Panc1 (cell line): ENCODE measurements at regions not wholly inside any gene's neighbourhood (a gene's known extent, or its start where the extent isn't known, plus 50 kb on each side); places are given as distances from the start of the nearest gene placed in this dataset.

Experiments
- ATAC-seq: fragments of 200-7000 bp; cut with Tn5 transposase; 2 replicates; pipeline ENCODE4 v1.9.1; 2020; ENCODE audit warnings: mild to moderate bottlenecking, moderate library complexity
- BruUV-seq: library from RNA; stranded (reverse); fragments of 400-500 nt; replicated peaks from 2 replicates; lab custom pipeline; 2021; lab: Mats Ljungman, UMichigan
- CTCF ChIA-PET: fragments of 300-600 bp; sonication (Branson Sonifier 250); formaldehyde crosslinking; loops from one replicate; lab custom pipeline; 2022; ENCODE audit warnings: antibody characterized with exemption; lab: Charles Lee
- POLR2A ChIA-PET: fragments of 300-600 bp; sonication (Branson Sonifier 250); formaldehyde crosslinking; loops from one replicate; lab custom pipeline; 2022; ENCODE audit warnings: antibody characterized with exemption; lab: Charles Lee
- DNase-seq: peaks from one replicate; pipeline ENCODE4 v3.0.0-alpha.2; 2010; ENCODE audit warnings: low read depth, low spot score
- H3K27ac ChIP-seq: 2 replicates; pipeline ENCODE4 v1.5.1; 2011; ENCODE audit warnings: mild to moderate bottlenecking, low read length, inconsistent platforms
- H3K27me3 ChIP-seq: fragments of 200-500 bp; sonication (Bioruptor generic); 2 replicates; pipeline ENCODE4 v1.6.0; 2014; ENCODE audit warnings: low read length, inconsistent platforms; ENCODE audit not compliant: control insufficient read depth, insufficient read depth
- H3K36me3 ChIP-seq: fragments of 200-500 bp; sonication (Bioruptor generic); 2 replicates; pipeline ENCODE4 v1.5.1; 2014; ENCODE audit warnings: inconsistent platforms, mild to moderate bottlenecking, low read length, moderate library complexity; ENCODE audit not compliant: control insufficient read depth, insufficient read depth
- H3K4me1 ChIP-seq: 2 replicates; pipeline ENCODE4 v1.5.1; 2011; ENCODE audit warnings: inconsistent platforms, mild to moderate bottlenecking, low read length, moderate library complexity; ENCODE audit not compliant: control insufficient read depth, insufficient read depth
- H3K4me3 ChIP-seq, 2 experiments: 2 replicates each; pipeline ENCODE4 v1.5.1; 2011 to 2012; ENCODE audit warnings: low read depth in 2 of 2, low read length in 2 of 2, mild to moderate bottlenecking in 2 of 2, inconsistent platforms in 1 of 2, moderate library complexity in 1 of 2
- H3K9me3 ChIP-seq: fragments of 200-500 bp; sonication (Bioruptor generic); 2 replicates; pipeline ENCODE4 v1.5.1; 2014; ENCODE audit warnings: low read depth, mild to moderate bottlenecking, inconsistent platforms, low read length, moderate library complexity; ENCODE audit not compliant: control insufficient read depth, insufficient read depth
- CTCF ChIP-seq: fragments of 450-650 bp; IDR thresholded peaks from 2 replicates; pipeline ENCODE4 v1.5.1; 2017; ENCODE audit warnings: mild to moderate bottlenecking
- POLR2AphosphoS5 ChIP-seq: IDR thresholded peaks from 2 replicates; pipeline ENCODE4 v1.6.1; 2012; ENCODE audit warnings: mild to moderate bottlenecking, low read depth, low read length, moderate library complexity
- REST ChIP-seq, 2 experiments: IDR thresholded peaks; 2 replicates each; pipeline ENCODE4 v1.6.1; 2011 to 2012; ENCODE audit warnings: low read depth in 2 of 2, control low read depth in 1 of 2, low read length in 1 of 2, mild to moderate bottlenecking in 1 of 2, moderate library complexity in 1 of 2; ENCODE audit not compliant: insufficient read depth in 1 of 2
- SIN3A ChIP-seq: IDR thresholded peaks from 2 replicates; pipeline ENCODE4 v1.6.1; 2012; ENCODE audit warnings: low read depth, mild to moderate bottlenecking, low read length, moderate library complexity, borderline replicate concordance; ENCODE audit not compliant: insufficient read depth
- TCF7L2 ChIP-seq: IDR thresholded peaks from 2 replicates; pipeline ENCODE4 v1.6.1; 2011; ENCODE audit warnings: mild to moderate bottlenecking, low read depth, low read length, inconsistent platforms
- in situ Hi-C: cut with HindIII; loops from 2 replicates; pipeline ENCODE4 v1.10.0; 2016; ENCODE audit warnings: low sequenced_read_pairs, low pct_unique_long_range_greater_than_20kb
- intact Hi-C: fragments of 100-400 bp; cut with micrococcal nuclease; formaldehyde crosslinking; loops from one replicate; pipeline ENCODE4 v1.10.0; 2022; ENCODE audit not compliant: unreplicated experiment

- no peak overlapping the region for H3K27ac ChIP-seq
- BruUV-seq, result no TSS peak
- no peak overlapping the region for H3K4me3 ChIP-seq
- no peaks in the 10 kb centered on the region for H3K27me3 ChIP-seq
- ChIA-PET POLR2A (no interaction called here), CTCF (no interaction called here)
- in situ Hi-C loops (no loop called here), intact Hi-C loops (no loop called here)
- H3K36me3 ChIP-seq, result no peaks in the 10 kb centered on the region
- DNase-seq, result no peak
- H3K4me1 ChIP-seq, result no peaks in the 10 kb centered on the region
- no peaks in the 10 kb centered on the region for H3K9me3 ChIP-seq
- TF ChIP-seq SIN3A, result no peak
- TF ChIP-seq CTCF, result no peak
- no peak for TF ChIP-seq TCF7L2
- no peak for TF ChIP-seq REST (IDR thresholded peaks at IDR 0.05; ENCODE audit: insufficient read depth in 1 of 2, low read depth in 2 of 2, low read length in 1 of 2)
- no peak for TF ChIP-seq POLR2AphosphoS5
- no peak for ATAC-seq
Observed at GRCh38 chr5:115402092-115402491, 105.6 kb upstream of the CCDC112 start.

GRCh38 chr5:115398719-115399118 lies 102.3 kb upstream of the CCDC112 start:
- DNase-seq (no peak), ATAC-seq (no peak)
- intact Hi-C loops (no loop called here), in situ Hi-C loops (no loop called here)
- no peak for TF ChIP-seq POLR2AphosphoS5
- TF ChIP-seq REST (IDR thresholded peaks at IDR 0.05; ENCODE audit: insufficient read depth in 1 of 2, low read depth in 2 of 2, low read length in 1 of 2), result no peak
- no peak for TF ChIP-seq TCF7L2
- no peak for TF ChIP-seq SIN3A
- no peak for TF ChIP-seq CTCF
- no peaks in the 10 kb centered on the region for H3K4me1 ChIP-seq
- H3K9me3 ChIP-seq, result no peaks in the 10 kb centered on the region
- POLR2A ChIA-PET, result no interaction called here
- H3K27ac ChIP-seq, result no peak overlapping the region
- no peak overlapping the region for H3K4me3 ChIP-seq
- CTCF ChIA-PET, result no interaction called here
- H3K36me3 ChIP-seq, result no peaks in the 10 kb centered on the region
- H3K27me3 ChIP-seq, result no peaks in the 10 kb centered on the region
- BruUV-seq, result no TSS peak
